GM19043 (cell line): ENCODE measurements at regions not wholly inside any gene's neighbourhood (a gene's known extent, or its start where the extent isn't known, plus 50 kb on each side); places are given as distances from the start of the nearest gene placed in this dataset.
"Not testable (repeated sequence)": the region's sequence is repeated elsewhere in the genome, so short reads cannot be mapped to it uniquely, and the experiment has no call there.

ENCODE experiments used
- ATAC-seq: cut with Tn5 transposase; IDR thresholded peaks from one replicate; pipeline ENCODE4 v1.9.1; 2021; ENCODE audit warnings: low read depth; ENCODE audit not compliant: unreplicated experiment

DNA sequence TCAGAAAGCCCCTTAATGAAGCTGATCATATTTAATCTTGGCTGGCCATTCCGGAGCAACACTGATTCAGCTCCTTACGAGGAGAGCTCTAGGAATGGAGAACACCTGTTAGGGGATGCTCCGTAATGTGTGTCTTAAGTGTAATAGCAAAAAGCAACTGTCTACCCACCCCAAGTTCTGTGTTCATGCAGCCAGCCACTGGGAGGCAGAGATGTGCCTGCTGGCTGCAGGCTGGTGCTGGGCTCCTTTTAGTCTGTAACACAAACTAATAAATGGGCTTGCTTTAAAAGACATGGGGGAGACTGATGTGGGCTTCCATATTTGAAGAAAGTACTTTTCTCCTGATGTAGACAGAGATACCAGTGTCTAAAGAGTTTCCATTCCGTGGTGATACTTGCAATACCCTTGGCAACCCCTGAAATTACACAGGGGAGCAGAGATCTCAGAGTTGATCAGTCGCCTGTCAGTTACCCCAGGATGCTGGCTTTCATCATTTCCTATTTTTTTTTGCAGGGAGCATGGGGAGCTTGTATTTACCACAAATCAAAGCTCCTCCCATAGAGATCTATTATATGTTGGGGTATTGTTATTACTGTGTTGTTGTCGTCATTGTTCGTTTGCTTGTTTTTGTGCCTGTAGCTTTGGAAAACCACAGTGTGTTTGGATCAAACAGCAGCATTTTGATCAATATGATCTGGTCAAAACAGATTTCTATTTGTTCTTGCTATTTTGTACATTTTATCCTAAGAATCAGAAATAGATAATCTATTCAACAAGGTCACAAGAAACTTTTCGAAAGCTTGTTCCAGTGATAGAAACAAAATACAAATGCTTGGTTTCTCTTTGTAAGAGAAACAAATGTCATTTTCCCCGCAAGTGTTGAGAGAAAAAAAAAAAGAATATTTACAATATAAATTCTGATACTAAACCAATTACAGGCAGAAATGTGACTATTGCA is 65.8 kb downstream of the MTX3 start:
- no peak for ATAC-seq

DNA sequence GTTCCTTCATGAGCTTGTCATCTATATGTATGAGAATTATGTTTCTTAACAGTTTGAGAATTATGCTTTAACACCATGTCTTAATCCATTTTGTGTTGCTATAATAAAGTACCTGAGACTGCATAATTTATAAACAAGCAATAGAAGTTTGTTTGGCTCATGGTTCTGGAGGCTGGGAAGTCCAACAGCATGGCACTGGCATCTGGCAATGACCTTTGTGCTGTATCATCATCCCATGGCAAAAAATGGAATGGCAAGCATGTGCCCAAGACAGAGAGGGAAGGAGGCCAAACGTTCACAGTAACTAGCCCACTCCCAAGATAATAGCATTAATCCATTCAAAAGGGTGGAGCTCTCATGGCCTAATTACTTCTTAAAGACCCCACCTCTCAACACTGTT is 67.6 kb downstream of the MTX3 start:
- ATAC-seq = no peak

GRCh38 chr5:79922626-79923025 is 68.4 kb downstream of the MTX3 start:
- no peak for ATAC-seq

GRCh38 chr5:79907452-79907851 is 83.6 kb downstream of the MTX3 start:
- ATAC-seq = not testable (repeated sequence)

GRCh38 chr5:79902571-79902970 is 88.5 kb downstream of the MTX3 start:
- ATAC-seq = not testable (repeated sequence)

DNA sequence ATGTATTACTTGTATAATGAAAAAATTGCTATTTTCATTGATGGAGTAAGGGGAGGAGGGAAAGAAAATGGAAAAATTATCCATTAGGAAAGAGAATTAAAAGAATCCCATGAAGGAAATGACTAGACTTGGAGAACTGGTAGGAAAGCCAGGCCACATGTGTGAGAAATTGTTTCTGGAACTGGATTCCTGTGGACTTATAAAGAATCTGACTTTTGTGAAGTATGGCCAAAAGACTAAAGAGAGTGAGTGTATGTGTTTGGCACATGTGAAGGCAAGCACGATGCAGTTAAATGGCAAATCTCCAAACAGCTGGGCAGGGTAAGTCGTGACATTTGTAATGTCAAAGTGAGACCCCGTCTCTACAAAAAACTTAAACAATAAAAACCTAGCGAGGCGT is 89.4 kb downstream of the MTX3 start:
- ATAC-seq = no peak

DNA sequence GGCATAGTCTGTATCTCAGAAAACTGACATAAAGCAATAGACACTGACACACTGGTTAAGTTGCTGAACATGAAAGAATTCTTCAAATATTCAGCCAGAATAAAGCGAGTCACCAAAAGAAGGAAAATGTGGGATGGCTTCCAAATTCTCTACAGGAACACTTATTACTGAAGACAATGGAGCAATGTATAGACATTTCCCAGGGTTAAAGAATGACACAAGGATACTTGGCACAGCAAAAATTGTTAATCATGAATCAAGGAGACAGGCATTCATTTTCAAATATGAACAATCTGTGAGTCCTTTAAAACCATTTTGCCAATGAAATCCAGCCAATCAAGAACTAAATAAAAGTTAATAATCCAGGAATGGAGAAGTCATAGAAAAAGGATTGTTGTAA is 92.5 kb downstream of the MTX3 start:
- no peak for ATAC-seq

DNA sequence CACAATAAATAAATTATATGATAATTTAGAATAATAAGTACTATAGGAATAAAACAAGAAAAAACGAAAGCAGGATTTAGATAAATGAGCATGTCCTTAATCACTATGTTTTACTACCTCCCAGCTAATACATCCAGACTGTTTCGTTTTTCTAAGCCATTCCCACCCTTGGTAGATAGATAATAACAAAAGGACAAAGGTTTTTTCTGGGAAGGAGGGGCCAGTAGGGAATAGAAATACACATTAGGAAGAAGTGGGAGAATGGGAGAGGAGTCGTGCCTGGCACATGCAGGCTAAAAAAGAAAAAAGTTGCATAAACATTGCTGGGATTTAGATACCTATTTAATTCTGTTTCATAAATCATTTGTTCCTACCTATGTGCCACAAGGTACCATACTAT is 97.1 kb downstream of the MTX3 start:
- no peak for ATAC-seq

DNA sequence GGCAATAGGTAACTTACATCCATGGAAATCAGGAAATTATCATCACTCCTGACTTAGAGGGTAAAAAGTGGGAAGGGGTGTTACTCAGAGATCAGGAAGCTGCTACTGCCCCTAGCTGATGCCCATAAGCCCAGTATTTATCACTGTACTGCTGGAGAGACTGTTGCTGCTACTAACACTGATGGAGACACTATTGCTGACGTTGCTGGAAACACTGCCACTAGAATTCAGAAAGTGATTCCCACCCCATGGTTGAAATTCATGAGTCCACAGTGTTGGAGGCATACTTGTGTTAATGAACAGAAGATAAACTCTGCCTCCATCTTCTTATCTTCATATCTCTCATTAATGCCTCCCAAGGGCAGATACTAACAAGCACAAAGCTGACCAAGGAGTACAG is 97.6 kb downstream of the MTX3 start:
- ATAC-seq = no peak

GRCh38 chr5:79890930-79891249 is 100.2 kb downstream of the MTX3 start:
- no peak for ATAC-seq

DNA sequence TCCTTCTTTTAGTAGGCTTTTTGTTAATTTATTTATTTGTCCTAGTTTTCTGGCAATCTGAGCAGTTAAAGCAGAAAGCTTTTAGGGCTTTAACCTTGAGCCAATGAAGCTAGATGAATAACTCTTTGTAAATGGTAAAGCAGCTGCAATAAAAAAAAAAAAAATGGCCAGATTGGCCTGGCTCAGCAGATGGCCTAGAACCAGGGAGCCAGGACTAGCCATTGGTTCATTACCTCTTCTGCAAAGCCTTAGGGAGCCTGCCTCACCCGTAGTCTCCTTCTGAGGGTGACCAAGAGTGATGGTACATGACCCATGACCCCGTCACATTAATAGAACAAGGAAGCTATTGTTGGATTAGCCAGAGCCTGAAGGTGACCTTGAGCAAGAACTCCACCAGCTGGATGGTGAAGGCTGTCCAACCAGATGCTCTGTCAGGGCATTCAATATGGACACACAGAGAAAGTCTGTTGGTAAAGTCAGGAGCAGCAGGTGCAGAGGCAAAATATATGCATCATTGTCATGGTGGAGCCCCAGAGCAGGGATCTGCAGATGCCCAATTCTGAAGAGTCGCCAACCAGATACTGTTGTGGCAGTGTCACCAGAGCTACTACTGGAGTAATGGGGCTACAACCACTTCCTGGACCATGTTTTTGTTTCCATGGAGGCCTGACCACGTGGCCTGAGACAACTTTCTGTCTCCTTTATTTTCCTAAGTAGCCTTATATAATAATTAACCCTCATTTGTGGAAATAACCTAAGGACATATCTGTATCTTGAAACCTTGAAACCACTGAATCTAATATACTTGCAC is 100.7 kb downstream of the MTX3 start:
- no peak for ATAC-seq

- no peak for ATAC-seq
Observed at GRCh38 chr5:79888643-79889042, 102.4 kb downstream of the MTX3 start.

- ATAC-seq = peak; percentile 57
Observed at GRCh38 chr5:79886925-79887655, 104.0 kb downstream of the MTX3 start.

- no peak for ATAC-seq
Observed at GRCh38 chr5:79886456-79886855, 104.6 kb downstream of the MTX3 start.

- not testable (repeated sequence) for ATAC-seq
Observed at GRCh38 chr5:79879880-79880279, 111.2 kb downstream of the MTX3 start.

- ATAC-seq = no peak
Observed at GRCh38 chr5:79878721-79879336, 112.2 kb downstream of the MTX3 start.

DNA sequence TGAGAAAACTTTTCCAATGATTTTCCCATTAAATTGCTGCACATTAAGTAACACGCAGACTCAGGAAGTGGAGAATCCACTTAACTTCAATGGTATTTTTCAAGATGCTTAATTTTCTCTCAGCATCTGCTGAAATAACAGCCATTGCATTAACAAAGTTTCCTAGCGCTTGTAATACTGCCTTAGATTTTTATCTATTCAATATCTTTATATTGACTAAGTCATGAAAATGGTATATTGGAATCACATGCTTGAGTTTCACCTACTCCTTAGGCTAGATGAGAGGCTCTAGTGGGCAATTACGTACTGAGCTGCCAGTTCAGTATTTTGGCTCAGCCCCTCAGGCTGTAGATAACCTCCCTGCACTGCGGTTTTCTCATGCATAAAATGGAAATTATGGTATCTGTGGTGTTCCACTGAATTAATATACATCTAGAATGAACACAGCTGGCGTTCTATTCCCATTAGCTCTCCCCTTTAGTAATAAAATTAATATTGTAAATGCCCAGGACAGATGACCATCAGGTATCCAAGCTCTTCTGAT is 112.9 kb downstream of the MTX3 start:
- no peak for ATAC-seq

GRCh38 chr5:79876456-79876855 is 114.6 kb downstream of the MTX3 start:
- no peak for ATAC-seq

DNA sequence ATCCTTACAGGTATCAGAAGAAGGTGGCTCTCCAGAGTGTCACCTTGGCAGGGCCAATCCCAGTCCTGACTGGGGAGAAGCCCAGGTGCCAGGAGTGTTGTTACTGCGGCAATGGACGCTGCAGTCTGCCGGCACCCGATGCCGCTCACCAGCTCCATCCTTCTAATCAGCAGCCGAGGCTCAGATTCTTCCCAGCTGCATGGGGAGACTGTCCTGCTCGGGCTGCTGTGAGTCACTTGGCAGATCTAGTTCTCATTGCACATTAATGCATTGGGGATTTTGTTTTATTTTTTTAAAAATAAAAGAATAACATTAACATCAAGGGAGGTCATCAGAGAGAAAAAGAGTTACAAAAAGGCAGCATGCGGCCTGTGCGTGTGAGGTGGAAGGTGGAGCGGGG is 115.8 kb downstream of the MTX3 start:
- no peak for ATAC-seq

DNA sequence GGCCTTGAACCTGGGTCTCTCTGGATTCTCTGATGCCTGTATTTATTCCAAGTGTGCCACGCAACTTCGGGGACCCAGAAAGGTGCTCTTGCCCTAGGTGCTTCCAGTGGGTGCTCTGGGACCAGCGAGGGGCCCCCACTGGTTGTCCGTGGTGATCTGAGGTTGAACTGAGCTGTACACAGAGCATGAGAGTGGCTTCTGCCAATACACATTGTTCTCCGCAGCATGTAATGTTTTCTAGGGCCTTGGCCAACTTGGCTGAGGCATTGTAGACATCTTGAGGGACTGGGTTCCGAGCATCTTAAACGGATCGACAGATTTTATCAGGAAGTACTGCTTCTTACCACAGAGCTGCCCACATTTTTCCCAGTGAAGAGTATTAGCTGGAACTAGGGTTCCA is 117.9 kb downstream of the MTX3 start:
- no peak for ATAC-seq
